Liver (tissue), 8 donors: ENCODE measurements at regions not wholly inside any gene's neighbourhood (a gene's known extent, or its start where the extent isn't known, plus 50 kb on each side); places are given as distances from the start of the nearest gene placed in this dataset.

Source experiments
- DNase-seq: peaks from one replicate; pipeline ENCODE4 v3.0.0-alpha.2; 2017; ENCODE audit warnings: low spot score
- H3K27ac ChIP-seq, 2 donors: one replicate each; pipeline ENCODE4 v1.7.0; 2013; ENCODE audit warnings: inconsistent platforms in 2 of 2, low read length in 2 of 2, control low read depth in 1 of 2, low read depth in 1 of 2, mild to moderate bottlenecking in 1 of 2
- H3K27me3 ChIP-seq, 4 donors: one replicate each; pipeline versions ENCODE4 v1.6.1 to v1.7.0; 2013; ENCODE audit warnings: low read length in 3 of 4, inconsistent platforms in 1 of 4, mild to moderate bottlenecking in 1 of 4, moderate library complexity in 1 of 4; ENCODE audit not compliant: control insufficient read depth in 4 of 4, insufficient read depth in 4 of 4
- H3K36me3 ChIP-seq, 4 donors: one replicate each; pipeline versions ENCODE4 v1.6.1 to v1.7.0; 2013; ENCODE audit warnings: low read length in 3 of 4, mild to moderate bottlenecking in 3 of 4, low read depth in 1 of 4, moderate library complexity in 1 of 4; ENCODE audit not compliant: control insufficient read depth in 4 of 4, insufficient read depth in 3 of 4
- H3K4me1 ChIP-seq, 4 donors: one replicate each; pipeline versions ENCODE4 v1.6.1 to v1.7.0; 2013; ENCODE audit warnings: low read length in 3 of 4, mild to moderate bottlenecking in 3 of 4, moderate library complexity in 1 of 4; ENCODE audit not compliant: control insufficient read depth in 4 of 4, insufficient read depth in 4 of 4
- H3K4me3 ChIP-seq, 3 donors: one replicate each; pipeline versions ENCODE4 v1.6.1 to v1.7.0; 2013; ENCODE audit warnings: low read length in 3 of 3, control low read depth in 1 of 3, low read depth in 1 of 3, mild to moderate bottlenecking in 1 of 3
- H3K9ac ChIP-seq, 2 donors: one replicate each; pipeline ENCODE4 v1.7.0; 2013; ENCODE audit warnings: low read length in 2 of 2, mild to moderate bottlenecking in 2 of 2, moderate library complexity in 2 of 2, control low read depth in 1 of 2, low read depth in 1 of 2
- H3K9me3 ChIP-seq, 4 donors: one replicate each; pipeline versions ENCODE4 v1.6.1 to v1.7.0; 2013; ENCODE audit warnings: low read length in 3 of 4; ENCODE audit not compliant: control insufficient read depth in 4 of 4
- EGR1 ChIP-seq, 2 donors: IDR thresholded peaks; 2 replicates each; pipeline ENCODE4 v1.6.1; 2016 to 2018; ENCODE audit warnings: antibody characterized with exemption in 2 of 2, low read depth in 2 of 2
- FOXA1 ChIP-seq: IDR thresholded peaks from 2 replicates; pipeline ENCODE4 v1.6.1; 2016; ENCODE audit warnings: antibody characterized with exemption
- FOXA2 ChIP-seq: IDR thresholded peaks from 2 replicates; pipeline ENCODE4 v1.6.1; 2016; ENCODE audit warnings: antibody characterized with exemption
- GABPA ChIP-seq, 2 donors: IDR thresholded peaks in 1 of 2; conservative IDR thresholded peaks in 1 of 2; 2 replicates each; pipeline ENCODE4 v1.6.1; 2016; ENCODE audit warnings: antibody characterized with exemption in 2 of 2, mild to moderate bottlenecking in 1 of 2, moderate library complexity in 1 of 2
- HNF4A ChIP-seq, 2 donors: conservative IDR thresholded peaks; 2 replicates each; pipeline ENCODE4 v1.6.1; 2016; ENCODE audit warnings: antibody characterized with exemption in 2 of 2, mild to moderate bottlenecking in 2 of 2
- HNF4G ChIP-seq: IDR thresholded peaks from 2 replicates; pipeline ENCODE4 v1.6.1; 2016; ENCODE audit warnings: antibody characterized with exemption
- JUND ChIP-seq, 2 donors: IDR thresholded peaks; 2 replicates each; pipeline ENCODE4 v1.6.1; 2016; ENCODE audit warnings: antibody characterized with exemption in 2 of 2
- NR2F2 ChIP-seq: IDR thresholded peaks from 2 replicates; pipeline ENCODE4 v1.6.1; 2016; ENCODE audit warnings: antibody characterized with exemption
- RAD21 ChIP-seq, 2 donors: IDR thresholded peaks; 2 replicates each; pipeline ENCODE4 v1.6.1; 2016; ENCODE audit warnings: antibody characterized with exemption in 2 of 2, mild to moderate bottlenecking in 2 of 2
- RXRA ChIP-seq, 2 donors: IDR thresholded peaks; 2 replicates each; pipeline ENCODE4 v1.6.1; 2017 to 2018; ENCODE audit warnings: antibody characterized with exemption in 2 of 2, mild to moderate bottlenecking in 1 of 2
- SP1 ChIP-seq: IDR thresholded peaks from 2 replicates; pipeline ENCODE4 v1.6.1; 2018; ENCODE audit warnings: antibody characterized with exemption, mild to moderate bottlenecking
- TAF1 ChIP-seq: conservative IDR thresholded peaks from 2 replicates; pipeline ENCODE4 v1.6.1; 2016; ENCODE audit warnings: antibody characterized with exemption, mild to moderate bottlenecking
- YY1 ChIP-seq: IDR thresholded peaks from 2 replicates; pipeline ENCODE4 v1.6.1; 2016; ENCODE audit warnings: antibody characterized with exemption, mild to moderate bottlenecking
- WGBS: extraction: QIAGEN DNeasy Blood & Tissue Kit; methylation state at CpG from one replicate; pipeline ENCODE4 v1.1.7; 2013; 5-methylcytosine and 5-hydroxymethylcytosine counted together
- TF ChIP-seq, protein P1 (sequence below): fragments of 150-350 bp; IDR thresholded peaks from 2 replicates; pipeline ENCODE4 v1.5.1; 2017; ENCODE audit warnings: improper control_type of control experiment, low read depth, low read length; ENCODE audit not compliant: missing input control
- TF ChIP-seq, protein P2 (sequence below): IDR thresholded peaks from 2 replicates; pipeline ENCODE4 v1.6.1; 2016; ENCODE audit warnings: antibody characterized with exemption
- TF ChIP-seq, protein P3 (sequence below): IDR thresholded peaks from 2 replicates; pipeline ENCODE4 v1.6.1; 2016; ENCODE audit warnings: antibody characterized with exemption
- TF ChIP-seq, protein P4 (sequence below): IDR thresholded peaks from 2 replicates; pipeline ENCODE4 v1.6.1; 2016; ENCODE audit warnings: antibody characterized with exemption, mild to moderate bottlenecking
- TF ChIP-seq, protein P5 (sequence below): IDR thresholded peaks from 2 replicates; pipeline ENCODE4 v1.6.1; 2016; ENCODE audit warnings: antibody characterized with exemption
- donor health status: healthy.
- donor health status: healthy.
- donor health status: healthy.
- donor health status: healthy.
- donor health status: healthy.

DNA sequence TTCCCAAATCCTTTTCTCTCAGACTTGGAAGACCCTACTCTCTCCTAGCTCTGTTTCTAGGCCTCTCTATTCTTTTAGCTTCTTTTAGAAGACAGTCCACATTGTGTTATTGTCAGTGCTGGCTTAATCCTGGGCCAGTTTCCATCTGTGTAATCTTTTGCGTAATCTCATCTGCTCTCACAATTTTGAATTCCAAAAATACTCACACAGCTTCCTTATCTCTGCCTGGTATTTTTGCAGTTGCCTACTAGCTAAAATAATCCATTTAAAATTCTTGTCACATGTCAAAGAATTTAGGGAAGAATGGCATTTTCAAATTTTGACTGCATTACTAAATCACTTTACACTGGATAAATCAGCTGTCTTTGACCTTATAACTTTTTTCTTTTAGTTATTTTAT, 200.6 kb upstream of the MEX3C start:
- Histone ChIP-seq H3K4me1 (no peaks in the 10 kb centered on the region), H3K27me3 (no peaks in the 10 kb centered on the region), H3K9me3 (no peaks in the 10 kb centered on the region), H3K27ac (no peak overlapping the region), H3K9ac (no peak overlapping the region), H3K36me3 (no peaks in the 10 kb centered on the region), H3K4me3 (no peak overlapping the region)
- DNase-seq, result no peak
- 86% methylated on average over 1 of the region's 1 CpG for WGBS
- no peak for TF ChIP-seq RXRA (IDR thresholded peaks at IDR 0.05)
- no peak for TF ChIP-seq HNF4A (conservative IDR thresholded peaks at IDR 0.05)
- TF ChIP-seq GABPA (IDR thresholded peaks at IDR 0.05 in 1 of 2, conservative IDR thresholded peaks at IDR 0.05 in 1 of 2), result no peak
- no peak for TF ChIP-seq JUND (IDR thresholded peaks at IDR 0.05)
- no peak for TF ChIP-seq TAF1
- TF ChIP-seq NR2F2, result no peak
- no peak for TF ChIP-seq HNF4G
- no peak for TF ChIP-seq EGR1 (IDR thresholded peaks at IDR 0.05; ENCODE audit: low read depth in 2 of 2)
- TF ChIP-seq RAD21 (IDR thresholded peaks at IDR 0.05), result no peak
- TF ChIP-seq FOXA2, result no peak
- TF ChIP-seq, protein P1, sequence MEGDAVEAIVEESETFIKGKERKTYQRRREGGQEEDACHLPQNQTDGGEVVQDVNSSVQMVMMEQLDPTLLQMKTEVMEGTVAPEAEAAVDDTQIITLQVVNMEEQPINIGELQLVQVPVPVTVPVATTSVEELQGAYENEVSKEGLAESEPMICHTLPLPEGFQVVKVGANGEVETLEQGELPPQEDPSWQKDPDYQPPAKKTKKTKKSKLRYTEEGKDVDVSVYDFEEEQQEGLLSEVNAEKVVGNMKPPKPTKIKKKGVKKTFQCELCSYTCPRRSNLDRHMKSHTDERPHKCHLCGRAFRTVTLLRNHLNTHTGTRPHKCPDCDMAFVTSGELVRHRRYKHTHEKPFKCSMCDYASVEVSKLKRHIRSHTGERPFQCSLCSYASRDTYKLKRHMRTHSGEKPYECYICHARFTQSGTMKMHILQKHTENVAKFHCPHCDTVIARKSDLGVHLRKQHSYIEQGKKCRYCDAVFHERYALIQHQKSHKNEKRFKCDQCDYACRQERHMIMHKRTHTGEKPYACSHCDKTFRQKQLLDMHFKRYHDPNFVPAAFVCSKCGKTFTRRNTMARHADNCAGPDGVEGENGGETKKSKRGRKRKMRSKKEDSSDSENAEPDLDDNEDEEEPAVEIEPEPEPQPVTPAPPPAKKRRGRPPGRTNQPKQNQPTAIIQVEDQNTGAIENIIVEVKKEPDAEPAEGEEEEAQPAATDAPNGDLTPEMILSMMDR, result no peak
- TF ChIP-seq, protein P2, sequence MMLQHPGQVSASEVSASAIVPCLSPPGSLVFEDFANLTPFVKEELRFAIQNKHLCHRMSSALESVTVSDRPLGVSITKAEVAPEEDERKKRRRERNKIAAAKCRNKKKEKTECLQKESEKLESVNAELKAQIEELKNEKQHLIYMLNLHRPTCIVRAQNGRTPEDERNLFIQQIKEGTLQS, result no peak
- TF ChIP-seq, protein P3, sequence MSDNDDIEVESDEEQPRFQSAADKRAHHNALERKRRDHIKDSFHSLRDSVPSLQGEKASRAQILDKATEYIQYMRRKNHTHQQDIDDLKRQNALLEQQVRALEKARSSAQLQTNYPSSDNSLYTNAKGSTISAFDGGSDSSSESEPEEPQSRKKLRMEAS, result no peak
- TF ChIP-seq, protein P4, sequence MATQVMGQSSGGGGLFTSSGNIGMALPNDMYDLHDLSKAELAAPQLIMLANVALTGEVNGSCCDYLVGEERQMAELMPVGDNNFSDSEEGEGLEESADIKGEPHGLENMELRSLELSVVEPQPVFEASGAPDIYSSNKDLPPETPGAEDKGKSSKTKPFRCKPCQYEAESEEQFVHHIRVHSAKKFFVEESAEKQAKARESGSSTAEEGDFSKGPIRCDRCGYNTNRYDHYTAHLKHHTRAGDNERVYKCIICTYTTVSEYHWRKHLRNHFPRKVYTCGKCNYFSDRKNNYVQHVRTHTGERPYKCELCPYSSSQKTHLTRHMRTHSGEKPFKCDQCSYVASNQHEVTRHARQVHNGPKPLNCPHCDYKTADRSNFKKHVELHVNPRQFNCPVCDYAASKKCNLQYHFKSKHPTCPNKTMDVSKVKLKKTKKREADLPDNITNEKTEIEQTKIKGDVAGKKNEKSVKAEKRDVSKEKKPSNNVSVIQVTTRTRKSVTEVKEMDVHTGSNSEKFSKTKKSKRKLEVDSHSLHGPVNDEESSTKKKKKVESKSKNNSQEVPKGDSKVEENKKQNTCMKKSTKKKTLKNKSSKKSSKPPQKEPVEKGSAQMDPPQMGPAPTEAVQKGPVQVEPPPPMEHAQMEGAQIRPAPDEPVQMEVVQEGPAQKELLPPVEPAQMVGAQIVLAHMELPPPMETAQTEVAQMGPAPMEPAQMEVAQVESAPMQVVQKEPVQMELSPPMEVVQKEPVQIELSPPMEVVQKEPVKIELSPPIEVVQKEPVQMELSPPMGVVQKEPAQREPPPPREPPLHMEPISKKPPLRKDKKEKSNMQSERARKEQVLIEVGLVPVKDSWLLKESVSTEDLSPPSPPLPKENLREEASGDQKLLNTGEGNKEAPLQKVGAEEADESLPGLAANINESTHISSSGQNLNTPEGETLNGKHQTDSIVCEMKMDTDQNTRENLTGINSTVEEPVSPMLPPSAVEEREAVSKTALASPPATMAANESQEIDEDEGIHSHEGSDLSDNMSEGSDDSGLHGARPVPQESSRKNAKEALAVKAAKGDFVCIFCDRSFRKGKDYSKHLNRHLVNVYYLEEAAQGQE, result no peak
- no peak for TF ChIP-seq YY1
- TF ChIP-seq FOXA1, result no peak
- TF ChIP-seq SP1, result no peak
- TF ChIP-seq, protein P5, sequence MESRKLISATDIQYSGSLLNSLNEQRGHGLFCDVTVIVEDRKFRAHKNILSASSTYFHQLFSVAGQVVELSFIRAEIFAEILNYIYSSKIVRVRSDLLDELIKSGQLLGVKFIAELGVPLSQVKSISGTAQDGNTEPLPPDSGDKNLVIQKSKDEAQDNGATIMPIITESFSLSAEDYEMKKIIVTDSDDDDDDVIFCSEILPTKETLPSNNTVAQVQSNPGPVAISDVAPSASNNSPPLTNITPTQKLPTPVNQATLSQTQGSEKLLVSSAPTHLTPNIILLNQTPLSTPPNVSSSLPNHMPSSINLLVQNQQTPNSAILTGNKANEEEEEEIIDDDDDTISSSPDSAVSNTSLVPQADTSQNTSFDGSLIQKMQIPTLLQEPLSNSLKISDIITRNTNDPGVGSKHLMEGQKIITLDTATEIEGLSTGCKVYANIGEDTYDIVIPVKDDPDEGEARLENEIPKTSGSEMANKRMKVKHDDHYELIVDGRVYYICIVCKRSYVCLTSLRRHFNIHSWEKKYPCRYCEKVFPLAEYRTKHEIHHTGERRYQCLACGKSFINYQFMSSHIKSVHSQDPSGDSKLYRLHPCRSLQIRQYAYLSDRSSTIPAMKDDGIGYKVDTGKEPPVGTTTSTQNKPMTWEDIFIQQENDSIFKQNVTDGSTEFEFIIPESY, result no peak
